ENCODE measurements at regions not wholly inside any gene's neighbourhood (a gene's known extent, or its start where the extent isn't known, plus 50 kb on each side); places are given as distances from the start of the nearest gene placed in this dataset.
"Not testable (repeated sequence)": the region's sequence is repeated elsewhere in the genome, so short reads cannot be mapped to it uniquely, and the experiment has no call there.

GRCh38 chr5:110836851-110837250, 98.0 kb downstream of the SLC25A46 start:
- Histone ChIP-seq H3K27ac (no peak overlapping the region), H3K4me3 (no peak overlapping the region)
- no peak for DNase-seq (ENCODE audit: low spot score)
- no peak for TF ChIP-seq CTCF (IDR thresholded peaks at IDR 0.05)

- not testable (repeated sequence) for H3K27ac ChIP-seq; H3K4me3 ChIP-seq; DNase-seq (ENCODE audit: low spot score)
These were observed 99.5 kb downstream of the SLC25A46 start for GRCh38 chr5:110838357-110838756.

- Histone ChIP-seq H3K4me3 (no peak overlapping the region), H3K27ac (no peak overlapping the region)
- no peak for DNase-seq (ENCODE audit: low spot score)
- no peak for TF ChIP-seq CTCF (IDR thresholded peaks at IDR 0.05)
These were observed 100.2 kb downstream of the SLC25A46 start for GRCh38 chr5:110838961-110839360.

GRCh38 chr5:110840347-110840960, 101.6 kb downstream of the SLC25A46 start:
- H3K27ac ChIP-seq = no peak overlapping the region
- no peak for TF ChIP-seq CTCF (IDR thresholded peaks at IDR 0.05)
- no peak for DNase-seq (ENCODE audit: low spot score)
- H3K4me3 ChIP-seq = no peak overlapping the region

- DNase-seq (ENCODE audit: low spot score) = no peak
- Histone ChIP-seq H3K4me3 (no peak overlapping the region), H3K27ac (no peak overlapping the region)
- TF ChIP-seq CTCF (IDR thresholded peaks at IDR 0.05) = no peak
These were observed 102.3 kb downstream of the SLC25A46 start for GRCh38 chr5:110841137-110841536.

GRCh38 chr5:110842948-110843347, 104.1 kb downstream of the SLC25A46 start:
- no peak for TF ChIP-seq CTCF (IDR thresholded peaks at IDR 0.05)
- H3K27ac ChIP-seq = no peak overlapping the region
- H3K4me3 ChIP-seq = no peak overlapping the region
- no peak for DNase-seq (ENCODE audit: low spot score)

GRCh38 chr5:110844251-110844650, 105.4 kb downstream of the SLC25A46 start:
- no peak for TF ChIP-seq CTCF (IDR thresholded peaks at IDR 0.05)
- no peak overlapping the region for H3K4me3 ChIP-seq
- no peak for DNase-seq (ENCODE audit: low spot score)
- H3K27ac ChIP-seq = no peak overlapping the region

All from coronary artery (tissue), 2 donors.